Body of pancreas (tissue), 4 donors: ENCODE measurements at regions not wholly inside any gene's neighbourhood (a gene's known extent, or its start where the extent isn't known, plus 50 kb on each side); places are given as distances from the start of the nearest gene placed in this dataset.

ENCODE experiments used
- POLR2A ChIP-seq, 3 donors: fragments of 450-650 bp; IDR thresholded peaks; one replicate each; pipeline ENCODE4 v1.6.1; 2016; ENCODE audit warnings: antibody characterized with exemption in 3 of 3, mild to moderate bottlenecking in 2 of 3
- TF ChIP-seq, protein P1 (sequence below), 7 experiments: fragments of 450-650 bp in 4 of 7; fragments of 200-600 bp in 3 of 7; sonication (generic) in 3 of 7; IDR thresholded peaks; one replicate each; pipeline ENCODE4 v1.5.1; 2016 to 2019; ENCODE audit warnings: antibody characterized with exemption in 7 of 7

DNA sequence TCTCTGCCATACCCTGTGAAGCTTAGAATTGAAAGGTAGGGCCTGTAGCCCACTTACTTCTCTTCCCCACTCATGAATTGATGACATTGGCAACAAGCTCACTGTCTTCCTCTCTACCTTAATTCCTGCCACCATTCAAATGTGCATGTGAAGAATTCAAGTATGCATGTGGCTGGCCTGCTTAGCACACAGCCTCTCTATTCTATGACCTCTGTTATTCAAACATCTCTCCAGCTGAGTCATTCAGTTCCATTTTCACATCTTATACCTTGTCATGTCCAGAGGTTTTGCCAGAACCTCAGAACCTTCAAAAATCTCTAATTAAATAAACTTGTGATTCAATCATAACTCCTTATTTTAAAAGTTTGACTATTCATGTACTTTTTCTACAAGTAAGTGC lies 114.7 kb upstream of the MAN2A1 start:
- TF ChIP-seq POLR2A (IDR thresholded peaks at IDR 0.05): no peak
- TF ChIP-seq, protein P1, sequence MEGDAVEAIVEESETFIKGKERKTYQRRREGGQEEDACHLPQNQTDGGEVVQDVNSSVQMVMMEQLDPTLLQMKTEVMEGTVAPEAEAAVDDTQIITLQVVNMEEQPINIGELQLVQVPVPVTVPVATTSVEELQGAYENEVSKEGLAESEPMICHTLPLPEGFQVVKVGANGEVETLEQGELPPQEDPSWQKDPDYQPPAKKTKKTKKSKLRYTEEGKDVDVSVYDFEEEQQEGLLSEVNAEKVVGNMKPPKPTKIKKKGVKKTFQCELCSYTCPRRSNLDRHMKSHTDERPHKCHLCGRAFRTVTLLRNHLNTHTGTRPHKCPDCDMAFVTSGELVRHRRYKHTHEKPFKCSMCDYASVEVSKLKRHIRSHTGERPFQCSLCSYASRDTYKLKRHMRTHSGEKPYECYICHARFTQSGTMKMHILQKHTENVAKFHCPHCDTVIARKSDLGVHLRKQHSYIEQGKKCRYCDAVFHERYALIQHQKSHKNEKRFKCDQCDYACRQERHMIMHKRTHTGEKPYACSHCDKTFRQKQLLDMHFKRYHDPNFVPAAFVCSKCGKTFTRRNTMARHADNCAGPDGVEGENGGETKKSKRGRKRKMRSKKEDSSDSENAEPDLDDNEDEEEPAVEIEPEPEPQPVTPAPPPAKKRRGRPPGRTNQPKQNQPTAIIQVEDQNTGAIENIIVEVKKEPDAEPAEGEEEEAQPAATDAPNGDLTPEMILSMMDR (IDR thresholded peaks at IDR 0.05): no peak
